Body of pancreas (tissue), 4 donors: ENCODE measurements at regions not wholly inside any gene's neighbourhood (a gene's known extent, or its start where the extent isn't known, plus 50 kb on each side); places are given as distances from the start of the nearest gene placed in this dataset.

Experiments used
- ATAC-seq: fragments of 150-250 bp; one replicate; pipeline ENCODE4 v1.9.1; 2016
- DNase-seq, 4 donors: peaks; one replicate each; pipeline ENCODE4 v3.0.0-alpha.2; 2019
- H3K27ac ChIP-seq, 4 donors: fragments of 200-600 bp; sonication (generic); 1 replicate in 3 of 4; 2 replicates in 1 of 4; pipeline versions ENCODE4 v1.5.1 to v1.6.1; 2016 to 2019; ENCODE audit warnings: mild to moderate bottlenecking in 1 of 4, mixed read lengths in 1 of 4, moderate library complexity in 1 of 4
- H3K27me3 ChIP-seq, 2 donors: fragments of 200-600 bp; sonication (generic); one replicate each; pipeline ENCODE4 v1.6.0; 2016; ENCODE audit warnings: mild to moderate bottlenecking in 1 of 2
- H3K36me3 ChIP-seq, 2 donors: fragments of 200-600 bp; sonication (generic); replicated peaks in 1 of 2; 2 replicates each; pipeline ENCODE4 v1.5.1; 2016; ENCODE audit warnings: low read depth in 2 of 2; ENCODE audit not compliant: insufficient read depth in 1 of 2
- H3K4me1 ChIP-seq: fragments of 200-600 bp; sonication (generic); one replicate; pipeline ENCODE4 v1.6.0; 2016
- H3K4me3 ChIP-seq, 2 donors: fragments of 200-600 bp; sonication (generic); 1 replicate in 1 of 2; 2 replicates in 1 of 2; pipeline ENCODE4 v1.5.1; 2016 to 2019
- H3K9me3 ChIP-seq, 3 donors: fragments of 200-600 bp; sonication (generic); 1 replicate in 2 of 3; 2 replicates in 1 of 3; pipeline ENCODE4 v1.5.1; 2016
- POLR2A ChIP-seq, 3 donors: fragments of 450-650 bp; IDR thresholded peaks; one replicate each; pipeline ENCODE4 v1.6.1; 2016; ENCODE audit warnings: antibody characterized with exemption in 3 of 3, mild to moderate bottlenecking in 2 of 3
- WGBS, 2 donors: methylation state at CpG; one replicate each; pipeline ENCODE4 v1.1.5; 2017; 5-methylcytosine and 5-hydroxymethylcytosine counted together
- intact Hi-C: fragments of 100-400 bp; cut with DNase I; formaldehyde crosslinking; loops from one replicate; pipeline ENCODE4 v1.15.1; 2023
- TF ChIP-seq, protein P1 (sequence below), 7 experiments: fragments of 450-650 bp in 4 of 7; fragments of 200-600 bp in 3 of 7; sonication (generic) in 3 of 7; IDR thresholded peaks; one replicate each; pipeline ENCODE4 v1.5.1; 2016 to 2019; ENCODE audit warnings: antibody characterized with exemption in 7 of 7

DNA sequence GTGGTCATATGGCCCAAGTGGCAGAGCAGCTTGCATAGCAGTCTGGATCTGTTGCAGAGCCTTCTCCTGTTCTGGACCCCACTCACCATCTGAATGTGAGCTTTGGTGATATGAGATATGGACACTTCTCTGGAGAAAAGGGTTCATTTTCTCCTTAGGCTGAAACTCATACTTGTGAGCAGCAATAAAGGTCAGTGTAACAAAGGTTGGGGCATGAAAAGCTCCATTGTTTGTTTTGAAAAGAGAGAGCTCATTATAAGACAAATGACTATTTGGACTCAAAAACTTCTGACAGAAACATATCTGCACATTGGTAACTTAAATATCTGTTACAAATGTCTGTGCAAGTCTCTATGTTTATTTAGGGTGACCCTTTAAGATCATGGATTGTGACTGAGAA lies 517.3 kb downstream of the MFSD1 start:
- intact Hi-C loops, result no loop called here

GRCh38 chr3:159322322-159322939 lies 520.6 kb downstream of the MFSD1 start:
- no peak for TF ChIP-seq POLR2A (IDR thresholded peaks at IDR 0.05)
- TF ChIP-seq, protein P1, sequence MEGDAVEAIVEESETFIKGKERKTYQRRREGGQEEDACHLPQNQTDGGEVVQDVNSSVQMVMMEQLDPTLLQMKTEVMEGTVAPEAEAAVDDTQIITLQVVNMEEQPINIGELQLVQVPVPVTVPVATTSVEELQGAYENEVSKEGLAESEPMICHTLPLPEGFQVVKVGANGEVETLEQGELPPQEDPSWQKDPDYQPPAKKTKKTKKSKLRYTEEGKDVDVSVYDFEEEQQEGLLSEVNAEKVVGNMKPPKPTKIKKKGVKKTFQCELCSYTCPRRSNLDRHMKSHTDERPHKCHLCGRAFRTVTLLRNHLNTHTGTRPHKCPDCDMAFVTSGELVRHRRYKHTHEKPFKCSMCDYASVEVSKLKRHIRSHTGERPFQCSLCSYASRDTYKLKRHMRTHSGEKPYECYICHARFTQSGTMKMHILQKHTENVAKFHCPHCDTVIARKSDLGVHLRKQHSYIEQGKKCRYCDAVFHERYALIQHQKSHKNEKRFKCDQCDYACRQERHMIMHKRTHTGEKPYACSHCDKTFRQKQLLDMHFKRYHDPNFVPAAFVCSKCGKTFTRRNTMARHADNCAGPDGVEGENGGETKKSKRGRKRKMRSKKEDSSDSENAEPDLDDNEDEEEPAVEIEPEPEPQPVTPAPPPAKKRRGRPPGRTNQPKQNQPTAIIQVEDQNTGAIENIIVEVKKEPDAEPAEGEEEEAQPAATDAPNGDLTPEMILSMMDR (IDR thresholded peaks at IDR 0.05), result peak in 6 of 7 experiments; percentile 19 to 45 (median 37)
- no peaks in the 10 kb centered on the region for H3K36me3 ChIP-seq
- no peaks in the 10 kb centered on the region for H3K9me3 ChIP-seq
- intact Hi-C loops, result no loop called here
- no peaks in the 10 kb centered on the region for H3K27me3 ChIP-seq
- WGBS, 2 donors, result 30 to 35% methylated on average over 8 of the region's 8 CpGs
- DNase-seq (peak in 3 of 4 donors; percentile 17 to 41 (median 39)), ATAC-seq (no peak)
- H3K27ac ChIP-seq, result no peak overlapping the region
- no peaks in the 10 kb centered on the region for H3K4me1 ChIP-seq
- no peak overlapping the region for H3K4me3 ChIP-seq

More for the DNA sequence above, 517.3 kb downstream of the MFSD1 start:
- ATAC-seq (no peak), DNase-seq (no peak)
- Histone ChIP-seq H3K4me1 (no peaks in the 10 kb centered on the region), H3K27me3 (no peaks in the 10 kb centered on the region), H3K27ac (no peak overlapping the region), H3K36me3 (no peaks in the 10 kb centered on the region), H3K4me3 (no peak overlapping the region), H3K9me3 (no peaks in the 10 kb centered on the region)
- TF ChIP-seq, protein P1 (IDR thresholded peaks at IDR 0.05), result no peak
- TF ChIP-seq POLR2A (IDR thresholded peaks at IDR 0.05), result no peak

GRCh38 chr3:159323848-159324247 lies 522.0 kb downstream of the MFSD1 start:
- Histone ChIP-seq H3K4me1 (no peaks in the 10 kb centered on the region), H3K27me3 (no peaks in the 10 kb centered on the region), H3K36me3 (no peaks in the 10 kb centered on the region), H3K9me3 (no peaks in the 10 kb centered on the region), H3K27ac (no peak overlapping the region), H3K4me3 (no peak overlapping the region)
- WGBS, 2 donors, result 46 to 52% methylated on average over 3 of the region's 3 CpGs
- intact Hi-C loops, result no loop called here
- ATAC-seq, result no peak
- DNase-seq, result no peak
- TF ChIP-seq, protein P1 (IDR thresholded peaks at IDR 0.05), result no peak
- TF ChIP-seq POLR2A (IDR thresholded peaks at IDR 0.05), result no peak

- intact Hi-C loops, result no loop called here
- Histone ChIP-seq H3K4me3 (no peak overlapping the region), H3K27ac (no peak overlapping the region), H3K9me3 (no peaks in the 10 kb centered on the region), H3K4me1 (no peaks in the 10 kb centered on the region), H3K27me3 (no peaks in the 10 kb centered on the region), H3K36me3 (no peaks in the 10 kb centered on the region)
- DNase-seq (no peak), ATAC-seq (no peak)
- no peak for TF ChIP-seq POLR2A (IDR thresholded peaks at IDR 0.05)
- TF ChIP-seq, protein P1 (IDR thresholded peaks at IDR 0.05), result no peak
- WGBS, 2 donors, result 42 to 45% methylated on average over 2 of the region's 2 CpGs
Measured at GRCh38 chr3:159326998-159327397, 525.1 kb downstream of the MFSD1 start.

- Histone ChIP-seq H3K36me3 (no peaks in the 10 kb centered on the region), H3K9me3 (no peaks in the 10 kb centered on the region), H3K27ac (no peak overlapping the region), H3K4me3 (no peak overlapping the region), H3K27me3 (no peaks in the 10 kb centered on the region), H3K4me1 (no peaks in the 10 kb centered on the region)
- DNase-seq, result no peak
- no peak for ATAC-seq
- TF ChIP-seq, protein P1 (IDR thresholded peaks at IDR 0.05), result no peak
- no peak for TF ChIP-seq POLR2A (IDR thresholded peaks at IDR 0.05)
- intact Hi-C loops, result no loop called here
Measured at GRCh38 chr3:159332535-159333099, 530.8 kb downstream of the MFSD1 start.
